HEK293T (cell line): ENCODE measurements at regions not wholly inside any gene's neighbourhood (a gene's known extent, or its start where the extent isn't known, plus 50 kb on each side); places are given as distances from the start of the nearest gene placed in this dataset.
"Not testable (repeated sequence)": the region's sequence is repeated elsewhere in the genome, so short reads cannot be mapped to it uniquely, and the experiment has no call there.

Experiments used
- CTCF ChIA-PET: fragments of 350-600 bp; formaldehyde crosslinking; extraction: SDS; loops from one replicate; lab custom pipeline; 2021; ENCODE audit warnings: antibody characterized with exemption, inconsistent platforms; lab: Yijun Ruan, JAX
- POLR2A ChIA-PET: fragments of 350-600 bp; formaldehyde crosslinking; extraction: SDS; loops from one replicate; lab custom pipeline; 2020; ENCODE audit warnings: antibody characterized with exemption, inconsistent platforms; lab: Yijun Ruan, JAX
- DNase-seq: peaks from one replicate; pipeline ENCODE4 v3.0.0; 2012; ENCODE audit warnings: mixed read lengths; ENCODE audit errors: extremely low spot score
- ARNT ChIP-seq: fragments of 450-650 bp; IDR thresholded peaks from 2 replicates; pipeline ENCODE4 v1.6.1; 2017; ENCODE audit warnings: mild to moderate bottlenecking
- BHLHE40 ChIP-seq: fragments of 450-650 bp; IDR thresholded peaks from 2 replicates; pipeline ENCODE4 v1.6.1; 2016; ENCODE audit warnings: mild to moderate bottlenecking, moderate library complexity, borderline replicate concordance
- CTBP1 ChIP-seq: fragments of 450-650 bp; IDR thresholded peaks from 2 replicates; pipeline ENCODE4 v1.6.1; 2016; ENCODE audit warnings: borderline replicate concordance
- ELF4 ChIP-seq: fragments of 450-650 bp; IDR thresholded peaks from 2 replicates; pipeline ENCODE4 v1.6.1; 2017; ENCODE audit warnings: antibody characterized with exemption
- FOXA1 ChIP-seq: fragments of 450-650 bp; IDR thresholded peaks from 2 replicates; pipeline ENCODE4 v1.6.1; 2016; ENCODE audit warnings: mild to moderate bottlenecking
- FOXK2 ChIP-seq: fragments of 450-650 bp; IDR thresholded peaks from 2 replicates; pipeline ENCODE4 v1.6.1; 2016; ENCODE audit warnings: mild to moderate bottlenecking
- FOXM1 ChIP-seq: fragments of 450-650 bp; IDR thresholded peaks from 2 replicates; pipeline ENCODE4 v1.6.1; 2017; ENCODE audit warnings: mild to moderate bottlenecking, borderline replicate concordance
- HDGF ChIP-seq: fragments of 450-650 bp; IDR thresholded peaks from 2 replicates; pipeline ENCODE4 v1.6.1; 2017; ENCODE audit warnings: antibody characterized with exemption, borderline replicate concordance
- L3MBTL2 ChIP-seq: fragments of 450-650 bp; conservative IDR thresholded peaks from 2 replicates; pipeline ENCODE4 v1.6.1; 2016; ENCODE audit warnings: mild to moderate bottlenecking
- LEF1 ChIP-seq: fragments of 450-650 bp; IDR thresholded peaks from 2 replicates; pipeline ENCODE4 v1.6.1; 2017; ENCODE audit warnings: mild to moderate bottlenecking, borderline replicate concordance
- NFRKB ChIP-seq: fragments of 450-650 bp; IDR thresholded peaks from 2 replicates; pipeline ENCODE4 v1.6.1; 2016; ENCODE audit warnings: mild to moderate bottlenecking, moderate library complexity
- SP1 ChIP-seq: fragments of 450-650 bp; IDR thresholded peaks from 2 replicates; pipeline ENCODE4 v1.6.1; 2017
- SUZ12 ChIP-seq: fragments of 450-650 bp; IDR thresholded peaks from 2 replicates; pipeline ENCODE4 v1.6.1; 2016; ENCODE audit warnings: mild to moderate bottlenecking
- TARDBP ChIP-seq: fragments of 450-650 bp; IDR thresholded peaks from 2 replicates; pipeline ENCODE4 v1.6.1; 2016
- ZNF384 ChIP-seq: fragments of 450-650 bp; IDR thresholded peaks from 2 replicates; pipeline ENCODE4 v1.6.1; 2016
- TF ChIP-seq, protein P1 (sequence below): fragments of 450-650 bp; IDR thresholded peaks from 2 replicates; pipeline ENCODE4 v1.6.1; 2016

- CTCF ChIA-PET: no interaction called here
- no peak for DNase-seq
- POLR2A ChIA-PET: interaction anchor here (0.9 to 2.7 kb wide), 3 partner anchors 280 to 359 kb away, joined by 3 to 14 read pairs (median 3); partner anchors contain the start of gene APEX2
- TF ChIP-seq FOXM1: no peak
- TF ChIP-seq NFRKB: no peak
- TF ChIP-seq LEF1: no peak
- TF ChIP-seq CTBP1: no peak
- no peak for TF ChIP-seq SP1
- no peak for TF ChIP-seq TARDBP
- no peak for TF ChIP-seq SUZ12
- no peak for TF ChIP-seq FOXK2
- TF ChIP-seq ELF4: no peak
- TF ChIP-seq HDGF: no peak
- no peak for TF ChIP-seq ZNF384
- TF ChIP-seq L3MBTL2: no peak
- no peak for TF ChIP-seq FOXA1
- TF ChIP-seq, protein P1, sequence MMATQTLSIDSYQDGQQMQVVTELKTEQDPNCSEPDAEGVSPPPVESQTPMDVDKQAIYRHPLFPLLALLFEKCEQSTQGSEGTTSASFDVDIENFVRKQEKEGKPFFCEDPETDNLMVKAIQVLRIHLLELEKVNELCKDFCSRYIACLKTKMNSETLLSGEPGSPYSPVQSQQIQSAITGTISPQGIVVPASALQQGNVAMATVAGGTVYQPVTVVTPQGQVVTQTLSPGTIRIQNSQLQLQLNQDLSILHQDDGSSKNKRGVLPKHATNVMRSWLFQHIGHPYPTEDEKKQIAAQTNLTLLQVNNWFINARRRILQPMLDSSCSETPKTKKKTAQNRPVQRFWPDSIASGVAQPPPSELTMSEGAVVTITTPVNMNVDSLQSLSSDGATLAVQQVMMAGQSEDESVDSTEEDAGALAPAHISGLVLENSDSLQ: no peak
- no peak for TF ChIP-seq ARNT
Measured at GRCh38 chrX:54641530-54641929, 111.5 kb downstream of the GNL3L start.

- CTCF ChIA-PET, DNase-seq: not testable (repeated sequence)
- POLR2A ChIA-PET: interaction anchor here (2.1 kb wide), 1 partner anchor 8 kb away, joined by 7 read pairs; no protein-coding TSS in a partner anchor
Measured at GRCh38 chrX:54647607-54648006, 117.6 kb downstream of the GNL3L start.

GRCh38 chrX:54659547-54659946 is 129.5 kb downstream of the GNL3L start:
- CTCF ChIA-PET: no interaction called here
- no peak for DNase-seq
- TF ChIP-seq CTBP1 (no peak), ZNF384 (no peak), LEF1 (no peak), FOXM1 (no peak), BHLHE40 (no peak), NFRKB (no peak), SP1 (no peak), L3MBTL2 (no peak), ARNT (no peak), FOXK2 (no peak), HDGF (no peak), TARDBP (no peak), ELF4 (no peak), SUZ12 (no peak)
- TF ChIP-seq, protein P1: no peak
- POLR2A ChIA-PET: no interaction called here

DNA sequence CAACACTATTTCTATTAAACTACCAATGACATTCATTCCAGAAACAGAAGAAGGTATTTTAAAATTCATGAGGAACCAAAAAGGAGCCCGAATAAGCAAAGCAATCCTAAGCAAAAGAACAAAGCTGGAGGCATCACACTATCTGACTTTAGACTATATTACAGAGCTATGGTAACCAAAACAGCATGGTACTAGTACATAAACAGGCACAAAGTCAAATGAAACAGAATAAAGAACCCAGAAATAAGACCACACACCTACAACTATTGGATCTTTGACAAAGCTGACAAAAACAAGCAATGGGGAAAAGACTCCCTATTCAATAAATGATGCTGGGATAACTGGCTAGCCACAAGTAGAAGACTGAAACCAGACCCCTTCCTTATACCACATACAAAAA is 122.3 kb downstream of the ITIH6 start:
- TF ChIP-seq TARDBP (no peak), BHLHE40 (no peak), SP1 (no peak), FOXM1 (no peak), L3MBTL2 (no peak), CTBP1 (no peak), FOXK2 (no peak), SUZ12 (no peak), LEF1 (no peak), ZNF384 (no peak), FOXA1 (no peak), NFRKB (no peak), ARNT (no peak), HDGF (no peak), ELF4 (no peak)
- TF ChIP-seq, protein P1: no peak
- no peak for DNase-seq
- POLR2A ChIA-PET: no interaction called here
- CTCF ChIA-PET: no interaction called here

GRCh38 chrX:54695231-54695630 is 102.8 kb downstream of the ITIH6 start:
- CTCF ChIA-PET: no interaction called here
- no peak for TF ChIP-seq ARNT
- no peak for DNase-seq
- POLR2A ChIA-PET: interaction anchor here (1.1 kb wide), 1 partner anchor 112 kb away, joined by 4 read pairs; the partner anchor contains the start of gene MAGED2

DNA sequence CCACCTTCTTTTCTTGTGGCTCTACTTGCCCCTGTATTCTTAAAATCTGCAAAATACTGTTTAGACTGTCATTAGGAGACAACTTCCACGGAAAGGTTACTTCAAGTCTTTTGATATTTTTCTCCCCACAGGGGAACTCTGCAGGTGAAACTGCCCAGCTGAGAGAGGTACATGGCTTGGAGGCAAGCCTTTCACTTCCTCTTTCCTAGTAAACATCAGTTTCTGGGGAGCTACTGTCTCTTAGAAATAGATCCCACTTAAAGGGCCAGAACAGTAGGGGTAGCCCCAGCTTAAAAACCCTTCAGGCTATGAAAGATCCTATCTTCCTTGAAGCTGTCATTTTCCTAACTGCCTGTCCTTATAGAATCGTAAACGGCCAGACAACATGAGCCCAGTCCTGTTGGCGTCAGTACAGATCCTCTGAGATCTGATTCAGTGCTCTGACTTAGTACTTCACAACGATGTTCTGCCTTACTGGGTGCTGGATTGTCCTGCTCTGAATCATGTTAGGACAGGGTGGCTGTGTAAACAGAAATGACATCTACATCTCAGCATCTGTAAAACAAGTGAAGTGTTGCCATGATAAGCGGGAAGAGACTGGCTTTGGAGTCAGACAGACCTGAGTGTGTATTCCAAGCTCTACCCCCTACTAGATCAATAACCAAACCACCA is 102.1 kb downstream of the ITIH6 start:
- DNase-seq: no peak

More for the DNA sequence above, 102.1 kb downstream of the ITIH6 start:
- ChIA-PET POLR2A (interaction anchor here (1.1 kb wide), 1 partner anchor 111 kb away, joined by 4 read pairs; the partner anchor contains the start of gene MAGED2), CTCF (no interaction called here)
- TF ChIP-seq L3MBTL2: no peak
- no peak for TF ChIP-seq ZNF384
- no peak for TF ChIP-seq SP1
- TF ChIP-seq, protein P1: no peak
- no peak for TF ChIP-seq SUZ12
- TF ChIP-seq NFRKB: no peak
- TF ChIP-seq FOXA1: no peak
- TF ChIP-seq ELF4: no peak
- TF ChIP-seq FOXK2: no peak
- no peak for TF ChIP-seq BHLHE40
- TF ChIP-seq TARDBP: no peak
- no peak for TF ChIP-seq LEF1
- no peak for TF ChIP-seq FOXM1
- no peak for TF ChIP-seq HDGF
- no peak for TF ChIP-seq CTBP1
- no peak for TF ChIP-seq ARNT
